ENCODE measurements at regions not wholly inside any gene's neighbourhood (a gene's known extent, or its start where the extent isn't known, plus 50 kb on each side); places are given as distances from the start of the nearest gene placed in this dataset.

DNA sequence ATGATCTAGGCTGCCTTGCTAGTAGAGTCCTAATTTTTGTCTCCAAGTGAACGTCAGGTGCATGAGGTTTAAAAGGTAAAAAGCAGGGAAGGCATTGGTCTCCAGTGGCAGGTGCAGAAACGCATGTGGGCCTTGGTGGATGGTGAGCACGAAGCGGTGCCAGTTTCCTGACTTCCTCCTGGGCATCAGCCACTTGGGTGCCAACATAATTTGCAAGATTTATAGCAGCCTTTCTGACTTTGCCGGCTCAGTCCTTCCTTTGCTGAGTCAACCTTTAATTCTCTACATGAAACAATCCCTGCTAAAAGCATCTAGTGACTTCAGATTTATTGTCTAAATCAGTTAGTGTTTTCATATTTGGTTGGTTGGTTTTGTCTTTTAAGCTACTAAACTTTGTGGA is 355.7 kb upstream of the TMEM132C start:
- DNase-seq (ENCODE audit: low spot score), result no peak

GRCh38 chr12:127912035-127912665 is 354.8 kb upstream of the TMEM132C start:
- no peak for DNase-seq (ENCODE audit: low spot score)

DNA sequence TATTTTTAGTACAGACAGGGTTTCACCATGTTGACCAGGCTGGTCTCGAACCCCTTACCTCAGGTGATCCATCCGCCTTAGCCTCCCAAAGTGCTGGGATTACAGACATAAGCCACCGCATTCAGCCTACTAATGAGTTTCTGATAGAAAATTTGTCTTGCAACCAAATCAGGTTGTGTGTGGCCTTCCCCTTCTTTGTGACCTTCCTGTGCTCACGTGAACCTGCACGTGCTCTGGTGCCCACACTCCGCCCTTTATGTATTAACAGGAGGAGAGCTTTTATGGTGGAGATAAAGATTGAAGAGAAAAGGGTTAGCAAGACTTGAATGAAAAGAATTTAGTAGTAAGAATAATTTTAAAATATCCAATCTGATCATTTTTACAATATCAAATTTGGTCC is 343.5 kb upstream of the TMEM132C start:
- no peak for DNase-seq (ENCODE audit: low spot score)

- DNase-seq (ENCODE audit: low spot score), result peak; percentile 21
These were observed 341.0 kb upstream of the TMEM132C start for GRCh38 chr12:127925971-127926370.

GRCh38 chr12:127928178-127928577 is 338.8 kb upstream of the TMEM132C start:
- DNase-seq (ENCODE audit: low spot score), result no peak

DNA sequence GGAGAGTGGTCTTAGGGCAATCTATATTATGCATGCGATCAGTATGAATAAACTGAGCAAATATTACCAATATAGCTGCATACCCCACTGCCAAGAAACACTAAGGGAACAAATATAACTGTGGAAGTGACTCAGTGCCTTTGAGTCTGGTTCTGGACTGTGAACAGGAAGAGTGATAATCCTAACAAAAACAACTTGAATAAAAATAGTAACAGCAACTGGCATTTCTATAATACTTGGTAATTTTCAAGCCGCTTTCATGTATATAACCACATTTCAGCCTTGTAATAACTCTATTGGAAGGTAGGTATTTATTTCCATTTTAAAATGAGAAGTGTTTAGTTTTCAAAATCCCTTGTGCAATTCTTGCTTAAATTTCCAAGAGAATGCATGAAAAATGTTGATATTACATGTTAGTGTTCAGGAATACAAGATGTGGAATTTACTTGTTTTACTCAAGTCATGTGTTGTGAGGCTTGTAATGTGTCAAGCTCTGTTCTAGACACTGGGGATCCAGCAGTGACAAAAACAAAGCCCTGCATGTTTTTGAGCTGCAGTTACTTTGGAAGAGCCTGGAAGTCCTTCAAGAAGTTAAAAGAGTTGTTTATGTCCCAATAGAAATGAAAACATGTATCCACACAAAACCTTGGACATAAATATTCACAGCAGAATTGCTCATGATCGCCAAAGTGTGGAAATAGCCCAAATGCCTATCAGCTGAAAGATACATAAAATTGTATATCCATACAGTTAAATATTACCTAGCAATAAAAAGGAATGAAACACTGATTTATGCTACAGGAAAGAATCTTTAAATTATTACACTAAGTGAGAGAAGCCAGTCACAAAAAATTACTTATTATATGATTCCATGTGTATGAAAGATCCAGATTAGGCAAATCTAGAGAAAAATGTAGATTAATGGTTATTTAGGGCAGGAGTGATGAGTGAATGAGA is 338.1 kb upstream of the TMEM132C start:
- DNase-seq (ENCODE audit: low spot score), result no peak

DNA sequence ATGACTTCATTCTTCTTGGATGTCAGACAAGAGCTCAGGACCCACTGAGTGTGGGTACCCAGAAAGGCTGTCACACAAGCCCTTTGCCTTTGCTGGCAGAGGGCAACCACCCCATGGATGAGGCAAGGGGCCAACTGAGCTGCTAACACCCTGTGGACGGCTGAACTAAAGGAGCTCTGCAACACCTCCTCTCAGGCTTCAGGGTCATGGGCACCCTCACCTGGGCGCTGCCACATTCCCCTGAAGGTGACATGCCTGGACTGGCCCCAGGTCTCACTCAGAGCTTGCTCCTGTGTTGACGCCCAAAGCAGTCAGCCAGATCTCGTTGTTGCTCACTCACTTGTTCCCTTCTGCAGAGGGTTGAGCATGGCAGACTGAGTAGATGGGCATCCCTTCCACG is 336.8 kb upstream of the TMEM132C start:
- no peak for DNase-seq (ENCODE audit: low spot score)

- no peak for DNase-seq (ENCODE audit: low spot score)
These were observed 332.6 kb upstream of the TMEM132C start for GRCh38 chr12:127934409-127934808.

GRCh38 chr12:127936463-127936862 is 330.5 kb upstream of the TMEM132C start:
- DNase-seq (ENCODE audit: low spot score), result no peak

GRCh38 chr12:127941332-127941731 is 325.6 kb upstream of the TMEM132C start:
- DNase-seq (ENCODE audit: low spot score), result no peak

GRCh38 chr12:127942981-127943380 is 324.0 kb upstream of the TMEM132C start:
- no peak for DNase-seq (ENCODE audit: low spot score)

DNA sequence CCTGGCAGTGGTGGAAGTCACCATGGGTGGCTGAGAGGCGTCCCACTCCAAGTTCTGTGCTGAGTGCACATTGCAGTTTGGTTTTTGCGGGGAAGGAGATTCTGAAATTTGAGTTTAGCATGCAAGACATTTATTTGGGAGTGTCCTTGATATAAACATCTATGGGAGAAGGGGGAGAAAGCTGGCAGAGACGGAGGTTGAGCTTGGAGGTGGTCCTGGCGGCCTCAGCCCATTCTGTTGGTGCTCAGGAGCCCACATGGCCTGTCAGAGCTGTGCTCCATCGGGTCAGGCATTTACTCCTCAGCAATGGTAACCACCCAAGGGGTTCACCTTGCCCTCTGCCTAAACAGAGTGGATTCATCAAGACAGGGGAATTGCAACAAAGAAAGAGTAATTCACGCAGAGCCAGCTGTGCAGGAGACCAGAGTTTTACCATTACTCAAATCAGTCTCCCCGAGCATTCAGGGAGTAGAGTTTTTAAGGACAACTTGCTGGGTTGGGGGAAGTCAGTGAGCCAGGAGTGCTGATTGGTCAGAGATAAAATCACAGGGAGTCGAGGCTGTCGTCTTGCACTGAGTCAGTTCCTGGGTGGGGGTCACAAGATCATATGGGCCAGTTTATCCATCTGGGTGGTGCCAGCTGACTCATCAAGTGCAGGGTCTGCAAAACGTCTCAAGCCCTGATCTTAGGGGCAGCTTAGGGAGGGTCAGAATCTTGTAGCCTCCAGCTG is 323.3 kb upstream of the TMEM132C start:
- DNase-seq (ENCODE audit: low spot score), result no peak

DNA sequence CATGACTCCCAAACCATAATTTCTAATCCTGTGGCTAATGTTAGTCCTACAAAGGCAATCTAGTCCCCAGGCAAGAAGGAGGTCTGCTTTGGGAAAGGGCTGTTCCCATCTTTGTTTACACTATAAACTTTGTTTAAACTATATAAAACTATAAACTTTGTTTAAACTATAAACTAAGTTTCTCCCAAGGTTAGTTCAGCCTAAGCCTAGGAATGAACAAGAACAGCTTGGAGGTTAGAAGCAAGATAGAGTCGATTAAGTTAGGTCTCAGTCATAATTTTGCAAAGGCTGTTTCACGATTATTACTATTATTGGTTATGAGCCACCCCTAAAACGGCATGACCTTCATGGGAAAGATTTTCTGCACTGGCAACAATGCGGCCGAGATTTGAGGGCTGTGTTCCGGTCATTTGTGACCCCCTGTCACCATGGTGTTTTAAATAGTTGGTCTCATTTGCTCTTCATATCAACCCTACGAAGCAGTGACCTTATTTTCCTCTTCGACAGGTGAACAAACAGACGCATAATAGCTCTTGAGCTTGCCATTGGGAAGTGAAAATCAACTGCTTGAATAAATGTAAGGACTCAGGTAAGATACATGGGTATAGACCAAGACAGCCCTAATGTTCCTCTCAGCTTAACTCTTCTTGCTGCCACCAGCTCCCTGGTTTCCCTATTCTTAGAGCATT is 322.6 kb upstream of the TMEM132C start:
- DNase-seq (ENCODE audit: low spot score), result no peak

- no peak for DNase-seq (ENCODE audit: low spot score)
These were observed 309.8 kb upstream of the TMEM132C start for GRCh38 chr12:127957001-127957660.

GRCh38 chr12:127962303-127962702 is 304.7 kb upstream of the TMEM132C start:
- DNase-seq (ENCODE audit: low spot score), result no peak

GRCh38 chr12:127963933-127964332 is 303.0 kb upstream of the TMEM132C start:
- DNase-seq (ENCODE audit: low spot score), result no peak

DNA sequence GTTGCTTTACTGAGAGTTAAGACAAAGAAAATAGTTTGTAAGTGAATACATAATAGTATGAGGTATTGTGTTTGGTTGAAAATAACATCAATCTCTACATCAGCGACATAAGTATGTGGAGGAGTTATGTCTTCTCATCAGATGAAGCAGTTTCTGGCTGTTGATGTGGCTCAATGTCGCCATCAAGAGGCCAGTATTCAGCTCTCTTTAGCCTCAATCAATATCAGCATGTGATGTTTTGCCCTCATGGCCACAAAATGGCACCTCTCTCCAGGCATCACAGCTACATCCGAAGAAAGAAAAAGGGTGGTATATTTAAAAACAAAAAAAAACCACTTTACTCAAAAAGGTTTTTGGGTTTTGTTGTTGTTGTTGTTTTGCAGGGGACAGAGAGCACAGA is 302.3 kb upstream of the TMEM132C start:
- DNase-seq (ENCODE audit: low spot score), result peak; percentile 16

DNA sequence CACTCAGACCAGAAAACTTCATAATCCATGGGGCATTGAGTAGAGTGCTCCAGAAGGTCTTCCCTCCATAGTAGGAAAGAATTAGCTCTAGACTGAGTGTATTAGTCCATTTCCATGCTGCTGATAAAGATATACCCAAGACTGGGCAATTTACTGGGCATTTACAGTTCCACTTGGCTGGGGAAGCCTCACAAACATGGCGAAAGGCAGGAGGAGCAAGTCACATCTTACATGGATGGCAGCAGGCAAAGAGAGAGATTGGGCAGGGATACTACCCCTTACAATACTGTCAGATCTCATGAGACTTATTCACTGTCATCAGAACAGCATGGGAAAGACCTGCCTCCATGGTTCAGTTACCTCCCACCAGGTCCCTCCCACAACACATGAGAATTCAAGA is 300.6 kb upstream of the TMEM132C start:
- DNase-seq (ENCODE audit: low spot score), result no peak

DNA sequence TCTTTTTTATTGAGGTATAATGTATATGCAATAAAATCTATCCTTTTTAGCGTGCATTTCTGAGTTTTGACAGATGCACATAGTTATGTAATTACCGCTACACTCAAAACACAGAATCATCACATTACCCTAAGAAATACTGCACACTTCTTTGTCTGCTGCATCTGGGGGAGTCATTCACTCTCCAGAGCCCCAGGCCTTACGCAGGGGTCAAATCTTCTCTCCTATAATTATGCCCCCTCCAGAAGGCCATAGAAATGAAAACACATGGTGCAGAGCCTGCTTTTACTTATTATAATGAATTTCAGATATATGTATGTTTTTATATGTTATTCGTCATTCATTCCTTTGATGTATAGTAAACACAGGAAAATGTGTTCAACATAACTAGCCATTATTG is 296.5 kb upstream of the TMEM132C start:
- DNase-seq (ENCODE audit: low spot score), result no peak

GRCh38 chr12:127980585-127980984 is 286.4 kb upstream of the TMEM132C start:
- DNase-seq (ENCODE audit: low spot score), result no peak

GRCh38 chr12:127981875-127982274 is 285.1 kb upstream of the TMEM132C start:
- DNase-seq (ENCODE audit: low spot score), result no peak

All from HT-29 (cell line).